ENCODE measurements at regions not wholly inside any gene's neighbourhood (a gene's known extent, or its start where the extent isn't known, plus 50 kb on each side); places are given as distances from the start of the nearest gene placed in this dataset.

- no peak for TF ChIP-seq CTCF (IDR thresholded peaks at IDR 0.05; ENCODE audit: low read depth, low read length)
- DNase-seq (ENCODE audit: extremely low read depth, low read depth): no peak
Measured at GRCh38 chr9:115423646-115424045, 305.7 kb upstream of the TNC start.

- TF ChIP-seq CTCF (IDR thresholded peaks at IDR 0.05; ENCODE audit: low read depth, low read length): no peak
- DNase-seq (ENCODE audit: extremely low read depth, low read depth): no peak
Measured at GRCh38 chr9:115425601-115426000, 307.6 kb upstream of the TNC start.

GRCh38 chr9:115437418-115437817, 319.5 kb upstream of the TNC start:
- TF ChIP-seq CTCF (IDR thresholded peaks at IDR 0.05; ENCODE audit: low read depth, low read length): no peak

GRCh38 chr9:115439641-115440040, 321.7 kb upstream of the TNC start:
- no peak for TF ChIP-seq CTCF (IDR thresholded peaks at IDR 0.05; ENCODE audit: low read depth, low read length)
- DNase-seq (ENCODE audit: extremely low read depth, low read depth): no peak

More at GRCh38 chr9:115437418-115437817, 319.5 kb upstream of the TNC start:
- no peak for DNase-seq (ENCODE audit: extremely low read depth, low read depth)

- no peak for DNase-seq (ENCODE audit: extremely low read depth, low read depth)
- TF ChIP-seq CTCF (IDR thresholded peaks at IDR 0.05; ENCODE audit: low read depth, low read length): no peak
Measured at GRCh38 chr9:115442054-115442453, 324.1 kb upstream of the TNC start.

GRCh38 chr9:115443890-115444289, 325.9 kb upstream of the TNC start:
- no peak for DNase-seq (ENCODE audit: extremely low read depth, low read depth)
- TF ChIP-seq CTCF (IDR thresholded peaks at IDR 0.05; ENCODE audit: low read depth, low read length): no peak

GRCh38 chr9:115444959-115445358, 327.0 kb upstream of the TNC start:
- TF ChIP-seq CTCF (IDR thresholded peaks at IDR 0.05; ENCODE audit: low read depth, low read length): no peak
- peak; percentile 27 for DNase-seq (ENCODE audit: extremely low read depth, low read depth)

Data from AG09319 (cell line).